NCI-H524 (cell line): ENCODE measurements at regions not wholly inside any gene's neighbourhood (a gene's known extent, or its start where the extent isn't known, plus 50 kb on each side); places are given as distances from the start of the nearest gene placed in this dataset.

Source experiments
- DNase-seq, 2 experiments: peaks; one replicate each; lab custom pipeline; 2025; lab: John Stamatoyannopoulos, UW

DNA sequence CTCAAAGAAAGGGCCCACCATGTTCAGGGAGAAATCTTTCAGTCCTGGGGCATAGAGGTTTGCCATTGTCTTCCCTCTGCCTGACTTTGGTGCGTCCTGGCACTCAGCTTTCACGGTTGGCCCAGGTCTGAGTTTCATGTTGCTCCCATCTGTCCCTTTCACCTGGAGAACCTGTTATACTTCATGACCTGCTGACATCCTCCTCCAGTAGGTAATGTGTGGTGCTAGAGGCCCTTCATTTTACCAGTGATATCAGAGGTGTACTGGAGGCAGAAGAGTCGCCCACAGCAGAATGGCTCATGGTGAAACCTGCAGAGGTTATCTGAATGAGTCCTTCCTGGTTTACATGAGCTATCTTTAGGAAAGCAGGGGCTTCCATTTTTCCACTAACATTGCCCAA is 128.8 kb upstream of the DLX2 start:
- no peak for DNase-seq

DNA sequence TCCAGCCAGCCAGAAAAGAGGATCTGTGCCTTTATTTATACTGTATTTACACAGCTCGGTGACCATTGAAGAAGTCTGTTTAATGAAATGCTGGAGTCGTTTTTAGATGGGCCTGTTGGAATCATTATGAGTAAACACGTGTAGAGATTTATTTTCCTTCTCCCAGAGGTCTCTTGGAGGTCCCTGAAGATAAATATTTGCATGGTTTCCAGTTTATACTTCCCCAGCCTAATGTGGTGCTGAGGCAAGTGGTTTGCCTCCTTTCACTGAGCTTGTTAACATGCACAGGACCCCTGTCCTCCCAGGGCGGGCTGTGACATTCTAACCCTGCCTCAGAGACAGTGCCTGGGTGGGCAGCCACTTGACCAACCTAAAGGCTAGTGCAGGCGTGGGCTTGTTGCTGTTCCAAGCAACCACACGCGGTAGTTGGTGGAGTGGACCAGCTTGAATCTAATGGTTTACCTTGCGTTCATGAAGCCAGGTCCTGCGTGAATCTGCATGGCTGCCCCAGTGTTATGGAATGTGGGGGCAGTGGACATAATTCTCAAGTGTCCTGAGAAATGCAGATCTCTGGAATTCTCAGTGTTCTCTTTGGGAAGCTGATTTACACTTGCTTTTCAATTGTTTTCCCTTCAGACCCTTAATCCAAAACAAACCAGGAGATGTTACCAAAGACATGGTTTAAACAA is 130.2 kb upstream of the DLX2 start:
- DNase-seq: no peak

DNA sequence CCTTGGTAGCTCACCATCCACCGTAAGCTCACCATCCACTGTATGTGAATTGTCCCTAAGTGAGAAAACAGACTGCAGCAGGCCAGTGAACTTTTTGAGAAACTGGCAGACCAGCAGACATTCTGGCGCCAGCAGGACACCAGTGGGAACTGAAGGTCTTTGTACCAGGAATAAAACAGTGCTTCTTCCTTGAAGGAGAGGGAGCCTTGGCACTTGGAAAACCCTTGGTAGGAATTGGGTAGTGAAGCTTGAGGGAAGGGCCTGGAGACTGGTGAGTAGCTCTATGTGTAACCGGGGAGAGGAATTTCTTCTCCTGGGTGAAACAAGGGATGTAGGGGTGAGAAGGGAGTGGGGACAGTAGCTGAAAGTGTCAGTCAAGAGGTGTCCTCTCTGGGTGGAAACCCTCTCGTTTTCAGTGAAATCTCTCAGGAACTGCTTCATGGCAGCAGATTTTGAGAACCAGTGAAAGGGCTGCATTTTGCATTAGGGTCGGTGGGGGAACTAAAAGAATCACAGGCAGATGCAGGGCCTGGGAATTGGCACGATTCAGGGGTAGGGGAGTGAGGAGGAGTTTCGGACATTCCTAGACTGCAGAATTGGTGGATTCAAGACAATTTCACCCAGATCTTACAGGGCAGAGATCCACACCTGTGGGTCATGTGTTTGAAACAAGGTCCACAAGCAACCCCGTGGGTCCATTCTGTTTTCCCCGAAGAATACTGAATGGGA is 131.5 kb upstream of the DLX2 start:
- no peak for DNase-seq

DNA sequence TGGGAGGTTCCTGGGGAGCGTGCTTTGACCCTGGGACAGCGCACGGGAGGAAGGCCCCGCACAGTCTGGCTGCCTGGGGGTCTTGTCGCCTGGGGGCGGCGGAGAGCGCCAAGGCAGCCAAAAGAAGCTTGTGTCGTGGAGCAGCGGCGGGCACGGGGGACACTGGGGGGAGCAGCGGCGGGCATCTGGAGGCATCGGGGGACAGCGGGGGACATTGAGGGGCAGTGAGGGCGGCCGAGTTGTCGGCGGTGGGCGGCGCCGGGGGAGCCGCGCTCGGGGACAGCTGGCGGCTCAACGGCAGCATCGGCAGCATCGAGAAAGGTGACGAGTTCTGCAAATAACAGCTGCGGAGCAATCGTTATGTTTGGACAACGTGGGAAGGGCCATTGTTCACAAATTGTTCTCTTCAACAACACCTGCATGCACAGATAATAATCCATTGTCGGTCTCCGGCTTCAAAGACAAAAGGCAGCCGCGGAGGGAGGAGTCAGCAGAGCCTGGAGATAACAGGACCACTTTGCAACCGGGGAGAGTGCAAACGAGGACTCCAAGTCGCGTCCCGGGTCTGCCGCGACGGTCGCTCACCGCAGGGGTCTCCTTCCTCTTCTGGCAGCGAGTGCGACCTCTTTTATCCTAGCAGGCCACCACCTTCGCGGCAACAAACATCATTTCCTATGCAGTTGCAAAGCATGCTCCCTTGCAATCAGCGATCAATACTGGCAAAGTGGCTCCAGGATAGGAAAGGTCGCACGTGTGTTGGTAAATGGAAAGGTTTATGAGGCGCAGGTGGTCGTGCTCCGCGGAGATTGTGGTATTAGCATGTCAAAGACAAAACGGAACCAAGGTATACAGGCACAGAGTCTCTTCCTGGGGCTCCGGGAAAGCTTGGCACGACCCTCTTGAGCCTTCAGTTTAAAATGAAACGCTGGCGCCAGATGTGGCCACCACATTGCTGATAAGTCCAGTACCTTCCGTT is 132.3 kb upstream of the DLX2 start:
- DNase-seq: peak in 1 of 2 experiments; percentile 51

DNA sequence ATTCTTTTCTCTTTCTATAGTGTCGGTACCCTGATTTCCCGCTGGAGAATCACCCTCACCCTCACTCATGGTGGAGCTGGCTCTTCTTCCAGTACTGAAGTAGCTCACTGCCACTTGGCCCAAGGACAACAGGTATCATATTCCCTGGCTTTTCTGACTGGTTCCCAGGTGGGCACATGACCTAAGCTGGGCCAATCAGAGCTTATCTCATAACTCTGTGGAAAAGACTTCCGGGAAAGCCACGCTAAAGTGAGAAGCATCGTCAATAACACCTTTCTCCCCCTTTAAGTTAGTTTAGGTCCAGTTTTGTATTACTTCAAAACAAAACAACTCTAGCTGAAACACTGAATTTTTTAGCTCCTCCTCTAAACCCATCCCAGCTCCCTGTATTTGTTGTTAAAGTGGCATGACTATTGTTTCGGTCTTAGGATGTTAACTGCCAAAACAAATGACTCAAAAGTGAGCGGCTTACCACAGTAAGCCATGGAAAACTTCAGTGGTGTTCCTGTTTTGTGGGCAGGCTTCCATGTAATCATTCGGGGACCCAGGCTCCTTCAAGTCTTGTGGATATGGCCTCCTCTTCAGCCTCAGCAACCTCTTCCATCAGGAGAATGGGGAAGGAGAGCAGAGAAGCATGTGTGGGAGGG is 137.4 kb upstream of the DLX2 start:
- no peak for DNase-seq

DNA sequence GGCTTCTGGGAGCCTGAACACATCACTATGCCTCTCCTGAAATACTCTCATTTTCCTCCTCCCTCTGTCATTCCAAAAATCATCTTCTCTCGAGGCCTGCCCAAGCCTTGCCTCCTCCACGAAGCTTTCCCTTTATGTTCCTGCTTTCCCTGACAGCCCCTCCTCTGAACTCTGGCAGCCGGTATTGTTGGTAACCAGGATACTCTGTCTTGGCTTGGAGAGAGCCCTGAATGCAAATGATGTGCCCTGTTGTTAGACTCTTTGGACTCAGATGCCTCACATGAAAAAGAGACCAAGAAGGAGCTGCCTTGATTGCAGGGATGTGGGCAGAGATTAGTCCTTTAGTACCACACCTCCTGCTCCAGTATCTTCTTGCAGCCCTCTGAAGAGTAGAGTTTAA is 138.5 kb upstream of the DLX2 start:
- DNase-seq: no peak

DNA sequence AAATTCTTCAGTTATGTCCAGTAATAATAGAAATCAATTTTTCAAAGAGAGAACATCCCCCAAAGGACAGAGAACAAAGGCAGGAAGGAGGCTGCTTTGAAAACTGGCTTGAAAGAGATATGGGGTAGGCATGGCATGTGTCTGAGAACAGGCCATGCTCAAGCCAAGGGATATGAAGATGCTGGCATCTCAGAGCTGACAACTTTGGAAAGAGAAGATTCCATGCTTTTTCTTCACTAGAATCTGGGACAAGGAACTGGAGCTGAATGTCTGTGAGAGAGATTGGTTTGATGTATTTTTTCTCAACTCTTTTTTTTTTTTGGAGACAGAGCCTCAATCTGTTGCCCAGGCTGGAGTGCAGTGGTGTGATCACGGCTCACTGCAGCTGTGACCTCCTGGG is 139.8 kb upstream of the DLX2 start:
- no peak for DNase-seq

DNA sequence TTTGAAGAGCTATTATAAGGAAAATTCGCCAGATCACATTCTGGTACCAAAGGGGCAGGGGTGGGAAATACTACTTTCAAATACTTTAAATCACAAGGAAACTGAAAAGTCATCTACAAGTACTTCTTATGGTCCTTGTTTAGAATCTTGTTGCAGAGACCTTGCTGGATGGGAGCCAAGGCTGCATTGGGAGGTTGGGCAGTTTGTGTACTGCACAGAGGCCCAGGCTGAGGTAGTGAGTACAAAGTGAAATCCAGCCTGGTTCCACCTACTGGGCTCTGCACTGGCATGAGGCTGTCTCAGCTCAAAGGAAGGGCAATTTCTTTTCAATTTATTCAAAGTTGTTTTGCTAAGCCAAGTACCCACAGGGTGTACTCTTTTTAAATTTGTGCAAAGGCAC is 140.3 kb upstream of the DLX2 start:
- DNase-seq: no peak

DNA sequence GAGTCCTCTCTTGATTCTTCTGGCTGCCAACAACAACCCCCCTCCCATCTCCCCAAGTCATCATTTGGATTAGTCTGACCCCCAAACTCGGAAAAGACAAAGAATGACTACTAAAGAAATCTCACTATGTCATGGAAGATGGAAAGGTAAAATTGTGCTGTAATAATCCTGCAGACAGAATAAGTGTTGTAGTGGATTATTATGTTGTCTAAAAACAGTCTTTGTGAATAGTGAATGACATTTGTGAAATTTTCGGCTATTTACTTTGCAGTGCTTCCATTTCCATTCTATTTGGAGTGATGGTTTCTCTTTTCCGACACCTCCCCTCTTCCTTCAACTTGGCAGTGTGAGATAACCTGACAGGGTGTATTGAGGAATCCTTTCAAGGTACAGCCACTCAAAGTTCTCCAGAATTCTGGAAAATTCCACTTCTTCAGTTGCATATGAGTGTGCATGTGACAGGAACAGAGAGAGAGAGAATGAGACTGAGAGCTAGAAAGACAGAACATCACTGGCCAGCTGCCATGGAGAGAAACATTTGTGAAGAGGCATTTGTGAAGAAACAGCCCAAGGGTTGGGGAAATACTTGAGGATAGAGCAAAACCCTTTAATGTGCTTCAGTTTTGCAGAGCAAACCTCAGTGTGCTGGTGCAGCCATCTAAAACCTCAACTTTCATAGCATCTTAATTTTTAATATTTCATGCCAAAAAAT is 141.9 kb upstream of the DLX2 start:
- no peak for DNase-seq

DNA sequence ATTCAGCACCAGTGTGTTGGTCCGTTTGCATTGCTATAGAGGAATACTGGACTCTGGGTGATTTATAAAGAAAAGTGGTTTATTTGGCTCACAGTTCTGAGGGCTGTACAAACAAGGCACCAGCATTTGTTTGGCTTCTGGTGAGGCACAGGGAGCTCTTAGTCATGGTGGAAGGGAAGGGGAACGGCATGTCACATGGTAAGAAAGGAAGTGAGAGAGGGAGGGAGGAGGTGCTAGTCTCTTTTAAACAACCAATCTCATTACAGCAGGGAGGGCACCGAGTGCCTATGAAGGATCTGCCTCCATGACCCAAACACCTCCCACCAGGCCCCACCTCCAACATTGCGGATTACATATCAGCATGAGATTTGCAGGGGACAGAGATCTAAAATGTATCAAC is 143.9 kb upstream of the DLX2 start:
- no peak for DNase-seq

DNA sequence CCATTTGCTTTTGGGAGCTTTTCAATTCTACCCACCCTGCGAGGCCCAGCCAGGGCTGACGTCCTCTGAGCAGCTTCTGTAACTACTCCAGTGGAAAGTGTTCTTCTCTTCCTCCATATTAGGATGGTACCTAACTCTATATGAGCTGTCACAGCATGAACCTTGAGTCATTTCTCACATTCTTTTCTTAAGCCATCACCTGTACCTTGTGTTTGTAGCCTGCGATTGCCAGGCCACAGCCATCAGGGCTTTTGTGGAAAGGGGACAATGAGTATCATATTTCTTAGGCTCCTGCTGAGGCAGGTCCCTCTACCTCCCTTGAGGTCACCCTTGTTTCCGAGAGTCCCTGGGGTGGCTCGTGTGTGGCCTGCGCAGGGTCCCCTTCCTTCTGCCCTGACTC is 144.5 kb upstream of the DLX2 start:
- DNase-seq: no peak

DNA sequence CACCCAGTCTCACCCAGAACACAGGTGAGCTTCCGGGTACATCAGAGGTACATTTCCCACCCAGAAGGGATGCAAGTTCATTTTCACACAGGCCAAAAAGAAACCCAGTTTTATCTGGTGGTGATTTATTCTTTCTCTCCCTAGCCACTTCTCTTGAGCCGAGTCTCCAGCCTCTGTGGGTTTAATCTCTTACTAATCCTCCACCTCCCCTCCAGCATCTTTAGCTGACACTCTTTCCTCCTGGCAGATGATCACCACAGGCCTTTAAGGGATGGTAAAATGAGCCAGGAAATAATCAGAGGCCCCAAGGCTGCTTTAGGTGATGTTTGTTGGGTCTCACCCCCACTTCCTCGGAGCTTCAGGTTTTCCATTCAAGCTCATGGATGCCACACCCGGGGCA is 145.7 kb upstream of the DLX2 start:
- DNase-seq: peak in 1 of 2 experiments; percentile 55

DNA sequence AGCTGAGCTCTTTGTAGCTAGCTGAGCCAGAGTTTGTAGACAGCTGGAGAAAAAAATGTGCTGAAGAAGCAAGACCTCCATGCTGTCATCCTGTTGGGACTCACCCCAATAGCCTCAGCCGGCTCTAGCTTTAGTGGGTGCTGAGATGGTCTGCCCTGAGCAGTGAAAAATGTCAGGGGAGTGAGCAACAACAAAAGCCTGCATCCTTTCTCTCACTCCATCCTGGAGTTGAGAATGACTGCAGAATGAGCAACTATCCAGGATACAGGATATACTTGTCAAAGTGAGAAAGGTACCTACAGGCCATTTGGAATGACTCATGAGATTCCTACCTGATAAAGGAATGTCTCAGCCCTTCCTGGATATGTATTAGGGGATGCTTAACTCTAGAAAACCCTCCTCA is 146.1 kb upstream of the DLX2 start:
- no peak for DNase-seq

DNA sequence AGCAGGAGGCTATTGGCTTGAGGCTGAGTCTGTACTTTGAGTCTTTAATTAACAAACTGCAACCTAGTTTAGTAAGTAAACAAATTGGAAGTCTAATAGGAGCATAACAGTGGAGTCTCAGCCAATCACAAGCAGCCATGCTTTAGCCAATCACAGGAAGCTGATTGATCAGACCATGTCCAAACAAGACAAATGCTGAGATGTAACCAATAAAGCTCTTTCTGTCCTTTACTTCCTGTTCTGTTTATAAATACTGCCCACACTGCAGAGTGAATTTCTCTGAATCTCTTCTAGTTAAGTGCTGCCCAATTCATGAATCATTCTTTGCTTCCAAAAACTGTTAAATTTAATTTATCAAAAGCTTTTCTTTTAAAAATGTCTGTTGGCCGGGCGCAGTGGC is 146.6 kb upstream of the DLX2 start:
- no peak for DNase-seq

DNA sequence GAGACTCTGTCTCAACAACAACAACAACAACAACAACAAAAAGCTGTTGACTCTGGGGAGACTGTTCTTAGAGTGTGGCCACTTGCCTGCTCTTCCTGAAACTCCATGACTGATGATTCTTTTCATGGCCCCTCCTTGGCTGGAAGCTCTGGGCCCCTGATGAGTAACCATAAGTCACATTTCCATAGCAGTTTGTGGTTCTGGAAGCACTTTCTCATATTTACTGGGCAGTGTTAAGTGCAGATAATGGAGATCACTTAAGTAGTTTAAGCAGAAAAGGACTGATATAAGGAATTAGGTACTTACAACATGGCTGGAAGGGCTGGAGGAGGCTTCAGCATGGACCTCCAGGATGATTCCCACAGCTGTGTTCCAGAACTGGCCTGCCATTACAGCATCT is 147.3 kb upstream of the DLX2 start:
- no peak for DNase-seq

DNA sequence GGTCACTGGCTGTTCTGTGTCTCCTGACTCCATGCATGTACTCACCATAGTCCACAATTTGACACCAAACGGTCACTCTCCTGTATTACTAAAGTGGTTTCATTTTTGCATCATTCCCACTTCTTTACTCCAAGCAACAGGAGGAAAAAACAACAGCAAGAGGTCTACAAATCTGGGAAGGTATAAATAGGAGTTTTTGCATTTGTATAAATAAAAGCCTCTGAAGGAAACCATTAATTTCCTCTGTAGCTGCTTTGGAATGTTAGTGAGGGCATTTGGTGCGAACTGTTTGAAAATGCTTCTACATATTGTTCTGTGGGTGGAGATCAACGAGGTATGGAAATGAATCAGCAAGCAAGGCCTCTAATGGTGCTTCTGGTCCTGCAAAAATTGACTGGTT is 148.5 kb upstream of the DLX2 start:
- DNase-seq: no peak

DNA sequence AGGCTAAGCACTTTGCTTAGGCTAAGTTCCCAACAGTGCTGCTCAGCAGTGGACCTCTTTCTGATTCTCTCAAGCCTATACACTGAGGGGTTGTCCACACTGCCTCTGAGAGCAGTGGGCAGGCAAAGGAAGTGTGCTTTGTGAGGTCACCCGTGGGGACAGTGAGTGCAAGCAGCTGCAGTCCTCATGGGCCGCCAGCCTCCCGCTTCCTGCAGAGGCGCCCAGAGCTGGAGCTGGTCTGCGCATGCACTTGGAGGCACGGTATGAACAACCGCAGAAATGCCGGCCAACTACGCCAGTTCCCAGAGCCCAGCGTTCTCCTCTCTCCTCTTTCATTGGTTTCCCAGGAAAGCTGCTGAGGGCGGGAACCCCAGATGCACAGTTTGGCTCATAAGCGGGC is 149.5 kb upstream of the DLX2 start:
- no peak for DNase-seq

DNA sequence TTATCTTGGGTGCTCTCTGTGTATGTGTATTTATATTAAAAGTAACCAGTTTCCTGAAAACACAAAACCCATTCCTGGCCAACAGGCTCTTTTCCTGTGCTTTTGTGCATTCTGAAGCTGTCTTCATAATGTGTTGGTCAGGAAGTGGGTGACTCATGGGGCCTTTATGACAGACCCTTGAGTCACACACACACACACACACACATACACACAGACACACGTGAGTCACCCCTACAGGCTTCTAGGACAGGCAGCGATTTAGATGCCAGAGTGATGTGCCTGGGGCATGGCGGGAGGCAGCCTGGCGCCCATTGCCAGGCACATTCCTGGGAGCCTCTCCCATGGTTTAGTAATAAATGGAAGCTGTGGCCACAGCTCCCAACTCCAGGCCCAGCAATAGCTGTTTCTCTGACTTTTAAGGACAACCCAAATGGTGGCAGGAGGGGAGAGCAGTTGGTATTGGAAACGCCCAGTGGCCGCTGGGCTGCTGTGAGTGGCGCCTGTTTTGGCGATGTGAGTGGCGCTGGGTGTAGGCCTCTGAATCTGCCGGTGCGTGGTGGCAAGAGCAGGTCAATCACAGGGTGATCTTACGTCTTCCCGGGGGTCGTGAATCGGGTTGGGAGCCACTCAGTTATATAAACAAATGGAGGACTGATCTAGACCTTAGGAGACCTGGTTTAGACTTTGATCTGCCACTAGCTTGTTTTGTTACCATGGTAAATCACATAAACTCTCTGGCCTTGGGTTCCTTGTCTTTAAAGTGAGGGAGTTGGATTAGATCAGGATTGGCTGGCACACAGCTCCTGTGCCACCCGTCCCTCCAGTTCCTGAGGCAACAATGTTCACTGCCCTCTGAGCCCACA is 150.7 kb upstream of the DLX2 start:
- DNase-seq: no peak

DNA sequence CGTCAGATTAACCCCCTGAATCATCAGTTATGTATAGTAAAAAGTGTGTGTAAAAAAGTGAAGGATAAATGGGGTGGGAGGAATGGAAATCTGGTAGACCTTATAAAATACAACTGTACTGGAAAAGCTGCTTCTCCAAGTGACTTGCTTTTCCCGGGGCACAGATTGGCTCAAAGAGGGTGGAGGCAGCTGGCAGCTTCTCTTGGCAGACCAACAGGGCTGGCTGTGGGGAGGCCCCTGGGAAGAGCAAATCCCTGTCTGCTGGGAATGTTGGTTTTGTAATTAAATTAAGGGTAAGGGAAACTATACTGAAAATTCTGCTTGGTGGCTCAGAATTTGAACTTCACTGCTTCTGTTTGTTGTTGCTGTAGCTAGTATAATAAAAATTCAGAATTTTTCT is 154.2 kb upstream of the DLX2 start:
- DNase-seq: peak in 1 of 2 experiments; percentile 35

DNA sequence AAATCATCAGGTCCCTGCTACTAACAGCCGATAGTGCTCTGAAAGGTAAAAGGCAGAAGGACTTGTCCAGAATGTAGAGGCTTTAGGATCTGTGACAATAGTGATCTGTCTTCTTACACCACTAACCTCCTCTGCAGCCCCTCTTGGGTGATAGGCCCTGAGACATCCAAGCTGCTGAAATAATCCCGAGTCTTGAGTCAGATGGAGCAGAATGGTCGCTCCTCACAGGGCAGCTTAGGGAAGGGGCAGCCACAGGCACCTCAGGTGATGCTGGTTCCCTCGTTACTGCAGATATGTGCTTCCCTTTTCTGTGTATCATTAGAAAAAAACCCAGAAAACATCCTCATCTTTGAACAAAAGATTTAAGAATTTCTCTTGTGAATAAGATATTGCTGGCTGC is 157.1 kb upstream of the DLX2 start:
- no peak for DNase-seq

DNA sequence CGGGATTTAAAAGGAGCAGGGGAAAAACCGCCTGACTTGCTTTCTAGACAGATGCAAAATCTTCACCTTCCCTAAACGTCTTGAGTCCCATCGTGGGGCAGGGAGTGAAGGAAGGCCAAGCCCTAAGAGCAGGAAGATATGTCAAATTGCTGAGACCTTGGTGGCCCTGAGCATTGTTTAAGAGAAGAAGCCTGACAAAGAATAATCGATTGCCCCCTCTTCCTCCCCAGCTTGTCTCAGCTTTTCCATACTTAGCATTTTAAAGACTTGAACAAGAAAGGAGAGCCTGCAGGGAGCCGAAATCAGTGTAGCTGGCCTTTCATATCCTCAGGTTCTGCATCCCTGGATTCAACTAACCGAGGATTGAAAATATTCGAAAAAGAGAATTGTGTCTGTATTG is 157.6 kb upstream of the DLX2 start:
- no peak for DNase-seq
